ENCODE measurements at regions not wholly inside any gene's neighbourhood (a gene's known extent, or its start where the extent isn't known, plus 50 kb on each side); places are given as distances from the start of the nearest gene placed in this dataset.

DNA sequence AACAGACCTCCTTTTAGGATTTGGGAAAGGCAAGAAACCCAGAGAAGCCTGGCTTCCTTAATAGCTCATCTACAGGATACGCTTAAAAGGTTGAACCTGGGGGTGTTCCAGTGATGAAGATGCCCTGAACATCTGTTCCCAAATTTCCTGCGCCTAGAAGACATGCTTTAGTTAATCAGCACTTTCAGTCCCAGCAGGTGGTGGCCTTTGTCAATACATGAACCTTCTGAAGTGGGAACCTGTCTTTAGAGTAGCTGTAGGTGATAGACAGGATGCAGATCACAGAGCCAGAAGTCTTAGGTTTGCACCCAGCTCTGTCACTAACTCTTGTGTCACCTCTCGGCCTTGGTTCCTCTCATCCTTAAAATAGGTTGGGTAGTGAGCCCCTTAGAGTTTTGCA is 149.7 kb upstream of the SYNPR start:
- no peak for FAIRE-seq
- CTCF ChIA-PET (ENCODE audit: low intra/inter-chr PET ratio, low total read pairs), result no interaction called here
- POLR2A ChIA-PET, result no interaction called here
- intact Hi-C loops (cut with micrococcal nuclease; ENCODE audit: unreplicated experiment), result no loop called here
- Histone ChIP-seq H3K27ac (ENCODE audit: extremely low read length, insufficient read depth, low read length) (no peak overlapping the region), H4K20me1 (ENCODE audit: insufficient read depth, low read length) (no peaks in the 10 kb centered on the region), H3K79me2 (ENCODE audit: insufficient read depth, low read length) (no peaks in the 10 kb centered on the region), H2AFZ (ENCODE audit: low read length) (no peak overlapping the region), H3K9me3 (ENCODE audit: low read length) (no peaks in the 10 kb centered on the region), H3K4me3 (replicated peaks in 1 of 3; ENCODE audit: insufficient read depth in 1 of 3, low read depth in 2 of 3, low read length in 3 of 3) (no peak overlapping the region), H3K36me3 (replicated peaks in 1 of 2; ENCODE audit: control insufficient read depth in 1 of 2, insufficient read depth in 2 of 2, low read length in 2 of 2) (no peaks in the 10 kb centered on the region), H3K9ac (ENCODE audit: insufficient read depth, low read depth, low read length) (no peak overlapping the region), H3K4me1 (ENCODE audit: insufficient read depth, low read length) (no peaks in the 10 kb centered on the region), H3K27me3 (ENCODE audit: control insufficient read depth in 1 of 2, insufficient read depth in 2 of 2, low read length in 2 of 2) (no peaks in the 10 kb centered on the region), H3K4me2 (ENCODE audit: low read depth, low read length) (no peak overlapping the region)
- no peak for DNase-seq (ENCODE audit: low spot score)
- TF ChIP-seq KMT2B (CRISPR knock-in tag; IDR thresholded peaks at IDR 0.05), result no peak
- TF ChIP-seq PITX1 (CRISPR knock-in tag; IDR thresholded peaks at IDR 0.05), result no peak
- no peak for TF ChIP-seq NONO (IDR thresholded peaks at IDR 0.05)
- no peak for TF ChIP-seq NONO (CRISPR knock-in tag; conservative IDR thresholded peaks at IDR 0.05)
- TF ChIP-seq, protein P1, sequence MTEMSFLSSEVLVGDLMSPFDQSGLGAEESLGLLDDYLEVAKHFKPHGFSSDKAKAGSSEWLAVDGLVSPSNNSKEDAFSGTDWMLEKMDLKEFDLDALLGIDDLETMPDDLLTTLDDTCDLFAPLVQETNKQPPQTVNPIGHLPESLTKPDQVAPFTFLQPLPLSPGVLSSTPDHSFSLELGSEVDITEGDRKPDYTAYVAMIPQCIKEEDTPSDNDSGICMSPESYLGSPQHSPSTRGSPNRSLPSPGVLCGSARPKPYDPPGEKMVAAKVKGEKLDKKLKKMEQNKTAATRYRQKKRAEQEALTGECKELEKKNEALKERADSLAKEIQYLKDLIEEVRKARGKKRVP (CRISPR knock-in tag; IDR thresholded peaks at IDR 0.05), result no peak
- TF ChIP-seq, protein P2, sequence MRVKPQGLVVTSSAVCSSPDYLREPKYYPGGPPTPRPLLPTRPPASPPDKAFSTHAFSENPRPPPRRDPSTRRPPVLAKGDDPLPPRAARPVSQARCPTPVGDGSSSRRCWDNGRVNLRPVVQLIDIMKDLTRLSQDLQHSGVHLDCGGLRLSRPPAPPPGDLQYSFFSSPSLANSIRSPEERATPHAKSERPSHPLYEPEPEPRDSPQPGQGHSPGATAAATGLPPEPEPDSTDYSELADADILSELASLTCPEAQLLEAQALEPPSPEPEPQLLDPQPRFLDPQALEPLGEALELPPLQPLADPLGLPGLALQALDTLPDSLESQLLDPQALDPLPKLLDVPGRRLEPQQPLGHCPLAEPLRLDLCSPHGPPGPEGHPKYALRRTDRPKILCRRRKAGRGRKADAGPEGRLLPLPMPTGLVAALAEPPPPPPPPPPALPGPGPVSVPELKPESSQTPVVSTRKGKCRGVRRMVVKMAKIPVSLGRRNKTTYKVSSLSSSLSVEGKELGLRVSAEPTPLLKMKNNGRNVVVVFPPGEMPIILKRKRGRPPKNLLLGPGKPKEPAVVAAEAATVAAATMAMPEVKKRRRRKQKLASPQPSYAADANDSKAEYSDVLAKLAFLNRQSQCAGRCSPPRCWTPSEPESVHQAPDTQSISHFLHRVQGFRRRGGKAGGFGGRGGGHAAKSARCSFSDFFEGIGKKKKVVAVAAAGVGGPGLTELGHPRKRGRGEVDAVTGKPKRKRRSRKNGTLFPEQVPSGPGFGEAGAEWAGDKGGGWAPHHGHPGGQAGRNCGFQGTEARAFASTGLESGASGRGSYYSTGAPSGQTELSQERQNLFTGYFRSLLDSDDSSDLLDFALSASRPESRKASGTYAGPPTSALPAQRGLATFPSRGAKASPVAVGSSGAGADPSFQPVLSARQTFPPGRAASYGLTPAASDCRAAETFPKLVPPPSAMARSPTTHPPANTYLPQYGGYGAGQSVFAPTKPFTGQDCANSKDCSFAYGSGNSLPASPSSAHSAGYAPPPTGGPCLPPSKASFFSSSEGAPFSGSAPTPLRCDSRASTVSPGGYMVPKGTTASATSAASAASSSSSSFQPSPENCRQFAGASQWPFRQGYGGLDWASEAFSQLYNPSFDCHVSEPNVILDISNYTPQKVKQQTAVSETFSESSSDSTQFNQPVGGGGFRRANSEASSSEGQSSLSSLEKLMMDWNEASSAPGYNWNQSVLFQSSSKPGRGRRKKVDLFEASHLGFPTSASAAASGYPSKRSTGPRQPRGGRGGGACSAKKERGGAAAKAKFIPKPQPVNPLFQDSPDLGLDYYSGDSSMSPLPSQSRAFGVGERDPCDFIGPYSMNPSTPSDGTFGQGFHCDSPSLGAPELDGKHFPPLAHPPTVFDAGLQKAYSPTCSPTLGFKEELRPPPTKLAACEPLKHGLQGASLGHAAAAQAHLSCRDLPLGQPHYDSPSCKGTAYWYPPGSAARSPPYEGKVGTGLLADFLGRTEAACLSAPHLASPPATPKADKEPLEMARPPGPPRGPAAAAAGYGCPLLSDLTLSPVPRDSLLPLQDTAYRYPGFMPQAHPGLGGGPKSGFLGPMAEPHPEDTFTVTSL (CRISPR knock-in tag; IDR thresholded peaks at IDR 0.05; ENCODE audit: borderline replicate concordance), result no peak
- TF ChIP-seq, protein P3, sequence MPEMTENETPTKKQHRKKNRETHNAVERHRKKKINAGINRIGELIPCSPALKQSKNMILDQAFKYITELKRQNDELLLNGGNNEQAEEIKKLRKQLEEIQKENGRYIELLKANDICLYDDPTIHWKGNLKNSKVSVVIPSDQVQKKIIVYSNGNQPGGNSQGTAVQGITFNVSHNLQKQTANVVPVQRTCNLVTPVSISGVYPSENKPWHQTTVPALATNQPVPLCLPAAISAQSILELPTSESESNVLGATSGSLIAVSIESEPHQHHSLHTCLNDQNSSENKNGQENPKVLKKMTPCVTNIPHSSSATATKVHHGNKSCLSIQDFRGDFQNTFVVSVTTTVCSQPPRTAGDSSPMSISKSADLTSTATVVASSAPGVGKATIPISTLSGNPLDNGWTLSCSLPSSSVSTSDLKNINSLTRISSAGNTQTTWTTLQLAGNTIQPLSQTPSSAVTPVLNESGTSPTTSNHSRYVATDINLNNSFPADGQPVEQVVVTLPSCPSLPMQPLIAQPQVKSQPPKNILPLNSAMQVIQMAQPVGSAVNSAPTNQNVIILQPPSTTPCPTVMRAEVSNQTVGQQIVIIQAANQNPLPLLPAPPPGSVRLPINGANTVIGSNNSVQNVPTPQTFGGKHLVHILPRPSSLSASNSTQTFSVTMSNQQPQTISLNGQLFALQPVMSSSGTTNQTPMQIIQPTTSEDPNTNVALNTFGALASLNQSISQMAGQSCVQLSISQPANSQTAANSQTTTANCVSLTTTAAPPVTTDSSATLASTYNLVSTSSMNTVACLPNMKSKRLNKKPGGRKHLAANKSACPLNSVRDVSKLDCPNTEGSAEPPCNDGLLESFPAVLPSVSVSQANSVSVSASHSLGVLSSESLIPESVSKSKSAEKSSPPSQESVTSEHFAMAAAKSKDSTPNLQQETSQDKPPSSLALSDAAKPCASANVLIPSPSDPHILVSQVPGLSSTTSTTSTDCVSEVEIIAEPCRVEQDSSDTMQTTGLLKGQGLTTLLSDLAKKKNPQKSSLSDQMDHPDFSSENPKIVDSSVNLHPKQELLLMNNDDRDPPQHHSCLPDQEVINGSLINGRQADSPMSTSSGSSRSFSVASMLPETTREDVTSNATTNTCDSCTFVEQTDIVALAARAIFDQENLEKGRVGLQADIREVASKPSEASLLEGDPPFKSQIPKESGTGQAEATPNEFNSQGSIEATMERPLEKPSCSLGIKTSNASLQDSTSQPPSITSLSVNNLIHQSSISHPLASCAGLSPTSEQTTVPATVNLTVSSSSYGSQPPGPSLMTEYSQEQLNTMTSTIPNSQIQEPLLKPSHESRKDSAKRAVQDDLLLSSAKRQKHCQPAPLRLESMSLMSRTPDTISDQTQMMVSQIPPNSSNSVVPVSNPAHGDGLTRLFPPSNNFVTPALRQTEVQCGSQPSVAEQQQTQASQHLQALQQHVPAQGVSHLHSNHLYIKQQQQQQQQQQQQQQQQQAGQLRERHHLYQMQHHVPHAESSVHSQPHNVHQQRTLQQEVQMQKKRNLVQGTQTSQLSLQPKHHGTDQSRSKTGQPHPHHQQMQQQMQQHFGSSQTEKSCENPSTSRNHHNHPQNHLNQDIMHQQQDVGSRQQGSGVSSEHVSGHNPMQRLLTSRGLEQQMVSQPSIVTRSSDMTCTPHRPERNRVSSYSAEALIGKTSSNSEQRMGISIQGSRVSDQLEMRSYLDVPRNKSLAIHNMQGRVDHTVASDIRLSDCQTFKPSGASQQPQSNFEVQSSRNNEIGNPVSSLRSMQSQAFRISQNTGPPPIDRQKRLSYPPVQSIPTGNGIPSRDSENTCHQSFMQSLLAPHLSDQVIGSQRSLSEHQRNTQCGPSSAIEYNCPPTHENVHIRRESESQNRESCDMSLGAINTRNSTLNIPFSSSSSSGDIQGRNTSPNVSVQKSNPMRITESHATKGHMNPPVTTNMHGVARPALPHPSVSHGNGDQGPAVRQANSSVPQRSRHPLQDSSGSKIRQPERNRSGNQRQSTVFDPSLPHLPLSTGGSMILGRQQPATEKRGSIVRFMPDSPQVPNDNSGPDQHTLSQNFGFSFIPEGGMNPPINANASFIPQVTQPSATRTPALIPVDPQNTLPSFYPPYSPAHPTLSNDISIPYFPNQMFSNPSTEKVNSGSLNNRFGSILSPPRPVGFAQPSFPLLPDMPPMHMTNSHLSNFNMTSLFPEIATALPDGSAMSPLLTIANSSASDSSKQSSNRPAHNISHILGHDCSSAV (CRISPR knock-in tag; IDR thresholded peaks at IDR 0.05; ENCODE audit: borderline replicate concordance), result no peak
- TF ChIP-seq, protein P4, sequence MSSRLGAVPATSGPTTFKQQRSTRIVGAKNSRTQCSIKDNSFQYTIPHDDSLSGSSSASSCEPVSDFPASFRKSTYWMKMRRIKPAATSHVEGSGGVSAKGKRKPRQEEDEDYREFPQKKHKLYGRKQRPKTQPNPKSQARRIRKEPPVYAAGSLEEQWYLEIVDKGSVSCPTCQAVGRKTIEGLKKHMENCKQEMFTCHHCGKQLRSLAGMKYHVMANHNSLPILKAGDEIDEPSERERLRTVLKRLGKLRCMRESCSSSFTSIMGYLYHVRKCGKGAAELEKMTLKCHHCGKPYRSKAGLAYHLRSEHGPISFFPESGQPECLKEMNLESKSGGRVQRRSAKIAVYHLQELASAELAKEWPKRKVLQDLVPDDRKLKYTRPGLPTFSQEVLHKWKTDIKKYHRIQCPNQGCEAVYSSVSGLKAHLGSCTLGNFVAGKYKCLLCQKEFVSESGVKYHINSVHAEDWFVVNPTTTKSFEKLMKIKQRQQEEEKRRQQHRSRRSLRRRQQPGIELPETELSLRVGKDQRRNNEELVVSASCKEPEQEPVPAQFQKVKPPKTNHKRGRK (CRISPR knock-in tag; IDR thresholded peaks at IDR 0.05), result no peak
- ATAC-seq, result no peak
- BruUV-seq (replicated peaks), result no TSS peak
- in situ Hi-C loops (cut with HindIII; ENCODE audit: extremely low pct_ligation_motif_present, low pct_unique_long_range_greater_than_20kb), result no loop called here
- WGBS (ENCODE audit: low lambda C conversion rate), result 0% methylated on average over 3 of the region's 3 CpGs
